ENCODE measurements at regions not wholly inside any gene's neighbourhood (a gene's known extent, or its start where the extent isn't known, plus 50 kb on each side); places are given as distances from the start of the nearest gene placed in this dataset.

GRCh38 chr7:47638679-47639315 is 56.9 kb upstream of the TNS3 start:
- no peak for DNase-seq

- DNase-seq: no peak
Observed at GRCh38 chr7:47636433-47637175, 54.7 kb upstream of the TNS3 start.

GRCh38 chr7:47636081-47636432 is 54.1 kb upstream of the TNS3 start:
- no peak for DNase-seq

GRCh38 chr7:47635091-47636080 is 53.5 kb upstream of the TNS3 start:
- DNase-seq: no peak

DNA sequence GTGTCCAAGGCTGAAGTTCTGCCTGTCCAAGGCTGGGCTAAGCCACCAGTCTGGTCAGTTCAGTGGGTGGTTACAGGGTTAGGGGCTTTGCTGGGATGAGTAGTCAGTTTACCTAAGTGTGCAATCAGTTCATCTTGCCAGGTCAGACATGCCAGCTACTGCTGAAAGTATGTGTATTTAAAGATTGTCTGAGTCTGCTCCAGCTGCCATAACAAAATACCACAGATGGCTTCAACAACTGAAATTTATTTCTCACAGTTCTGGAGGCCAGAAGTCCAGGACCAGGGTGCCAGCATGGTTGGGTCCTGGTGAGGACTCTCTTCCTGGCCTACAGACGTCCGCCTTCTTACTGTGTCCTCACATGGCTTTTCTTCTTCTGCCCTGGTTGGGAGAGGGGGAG is 52.4 kb upstream of the TNS3 start:
- DNase-seq: no peak

GRCh38 chr7:47633134-47633533 is 51.2 kb upstream of the TNS3 start:
- no peak for DNase-seq

All from renal pelvis (tissue), 1 donor.